ENCODE measurements at regions not wholly inside any gene's neighbourhood (a gene's known extent, or its start where the extent isn't known, plus 50 kb on each side); places are given as distances from the start of the nearest gene placed in this dataset.
A peak's percentile ranks its signal among the peaks of the same experiment; 100 is the strongest.

DNA sequence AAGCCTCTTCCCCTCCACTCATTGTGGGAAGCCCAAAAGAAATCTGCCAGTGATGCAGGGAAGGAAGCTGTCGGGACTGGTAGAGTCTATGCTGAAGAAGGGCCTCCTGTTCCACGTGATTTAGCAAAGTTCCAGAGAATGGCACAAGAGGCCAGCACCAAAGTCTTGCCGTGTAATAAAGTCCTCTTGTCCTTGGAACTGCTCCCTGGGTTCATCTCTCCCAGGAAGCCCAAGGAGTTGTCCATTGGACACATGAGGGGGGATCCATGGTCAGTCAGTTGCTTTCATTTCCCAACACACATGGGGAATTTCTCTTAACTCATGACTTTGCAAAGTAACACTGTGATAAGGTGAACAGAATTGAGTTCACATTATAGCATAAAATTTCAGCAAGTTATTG, 116.1 kb upstream of the RAB4A start:
- TF ChIP-seq, protein P1, sequence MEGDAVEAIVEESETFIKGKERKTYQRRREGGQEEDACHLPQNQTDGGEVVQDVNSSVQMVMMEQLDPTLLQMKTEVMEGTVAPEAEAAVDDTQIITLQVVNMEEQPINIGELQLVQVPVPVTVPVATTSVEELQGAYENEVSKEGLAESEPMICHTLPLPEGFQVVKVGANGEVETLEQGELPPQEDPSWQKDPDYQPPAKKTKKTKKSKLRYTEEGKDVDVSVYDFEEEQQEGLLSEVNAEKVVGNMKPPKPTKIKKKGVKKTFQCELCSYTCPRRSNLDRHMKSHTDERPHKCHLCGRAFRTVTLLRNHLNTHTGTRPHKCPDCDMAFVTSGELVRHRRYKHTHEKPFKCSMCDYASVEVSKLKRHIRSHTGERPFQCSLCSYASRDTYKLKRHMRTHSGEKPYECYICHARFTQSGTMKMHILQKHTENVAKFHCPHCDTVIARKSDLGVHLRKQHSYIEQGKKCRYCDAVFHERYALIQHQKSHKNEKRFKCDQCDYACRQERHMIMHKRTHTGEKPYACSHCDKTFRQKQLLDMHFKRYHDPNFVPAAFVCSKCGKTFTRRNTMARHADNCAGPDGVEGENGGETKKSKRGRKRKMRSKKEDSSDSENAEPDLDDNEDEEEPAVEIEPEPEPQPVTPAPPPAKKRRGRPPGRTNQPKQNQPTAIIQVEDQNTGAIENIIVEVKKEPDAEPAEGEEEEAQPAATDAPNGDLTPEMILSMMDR (IDR thresholded peaks at IDR 0.05), result no peak
- Mint-ChIP-seq H3K9me3 (peaks cover 0 to 7% (median 0%) of the 10 kb centered on the region in 7 donors), H3K4me3 (no peak overlapping the region), H3K4me1 (peaks cover 65% of the 10 kb centered on the region), H3K36me3 (peaks cover 0 to 3% of the 10 kb centered on the region in 2 donors), H3K27ac (peak overlapping the region in 5 of 7 donors; percentile 24 to 88 (median 82)), H3K27me3 (ENCODE audit: low read depth in 3 of 3) (peaks cover 0 to 6% (median 2%) of the 10 kb centered on the region in 3 donors)
- intact Hi-C loops (cut with micrococcal nuclease), result loop anchor here in 1 of 2 donors (10.0 kb wide), 1 partner anchor 130 kb away; no protein-coding TSS in a partner anchor
- H3K79me2 ChIP-seq (ENCODE audit: insufficient read depth, low read length), result no peaks in the 10 kb centered on the region
- H3K9me3 ChIP-seq (replicated peaks in 1 of 2; ENCODE audit: control insufficient read depth in 1 of 2, insufficient read depth in 1 of 2, low read length in 2 of 2), result no peaks in the 10 kb centered on the region
- H3K27ac ChIP-seq (ENCODE audit: low read depth in 1 of 2, low read length in 2 of 2), result peak overlapping the region in 1 of 2 donors; percentile 79
- H3K27me3 ChIP-seq (ENCODE audit: control insufficient read depth in 2 of 2, insufficient read depth in 2 of 2, low read length in 2 of 2), result no peaks in the 10 kb centered on the region
- peak overlapping the region in 1 of 3 experiments; percentile 31 for H3K4me3 ChIP-seq (replicated peaks in 1 of 3; ENCODE audit: low read depth in 2 of 3, low read length in 3 of 3)
- WGBS (ENCODE audit: insufficient coverage), result 83% methylated on average over 2 of the region's 3 CpGs
- H3K9ac ChIP-seq (ENCODE audit: insufficient read depth, low read length, poor library complexity, severe bottlenecking), result no peak overlapping the region
- no peak for DNase-seq
- no peaks in the 10 kb centered on the region for H4K20me1 ChIP-seq (ENCODE audit: insufficient read depth, low read length)
- no peak overlapping the region for H3K4me2 ChIP-seq (replicated peaks; ENCODE audit: extremely low read depth, low read length, poor library complexity, severe bottlenecking)
- no peaks in the 10 kb centered on the region for H3K36me3 ChIP-seq (replicated peaks in 1 of 2; ENCODE audit: control insufficient read depth in 1 of 2, insufficient read depth in 2 of 2, low read length in 2 of 2)
- H3K4me1 ChIP-seq (ENCODE audit: control insufficient read depth in 1 of 2, insufficient read depth in 2 of 2, low read length in 2 of 2), result peaks cover 61 to 70% of the 10 kb centered on the region in 2 donors
- no peak overlapping the region for H2AFZ ChIP-seq (ENCODE audit: insufficient read depth, low read depth, low read length, poor library complexity, severe bottlenecking)

DNA sequence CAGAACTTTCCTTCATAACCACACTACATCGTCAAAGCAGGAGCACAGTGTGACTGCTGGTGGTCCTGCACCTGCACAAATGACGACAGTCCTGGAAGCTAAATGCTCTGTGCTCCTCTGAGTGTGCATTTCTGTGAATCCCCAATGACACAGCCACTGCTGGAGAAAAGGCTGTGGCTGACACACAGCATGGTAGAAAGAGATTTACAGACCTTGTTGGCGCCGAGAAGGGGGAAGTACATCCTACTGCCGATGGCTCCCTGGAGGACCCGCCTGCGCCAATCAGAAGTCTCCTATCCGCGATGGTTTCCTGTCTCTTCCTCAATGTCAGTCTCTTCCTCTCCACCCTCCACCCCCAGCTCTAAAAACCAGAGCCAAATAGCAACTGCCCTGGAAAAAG, 115.4 kb upstream of the RAB4A start:
- WGBS (ENCODE audit: insufficient coverage), result 0% methylated on average over 5 of the region's 9 CpGs
- Histone ChIP-seq H3K4me3 (replicated peaks in 1 of 3; ENCODE audit: low read depth in 2 of 3, low read length in 3 of 3) (peak overlapping the region in 1 of 3 experiments; percentile 31), H3K9me3 (replicated peaks in 1 of 2; ENCODE audit: control insufficient read depth in 1 of 2, insufficient read depth in 1 of 2, low read length in 2 of 2) (no peaks in the 10 kb centered on the region), H4K20me1 (ENCODE audit: insufficient read depth, low read length) (no peaks in the 10 kb centered on the region), H3K4me2 (replicated peaks; ENCODE audit: extremely low read depth, low read length, poor library complexity, severe bottlenecking) (peak overlapping the region; percentile 46), H3K36me3 (replicated peaks in 1 of 2; ENCODE audit: control insufficient read depth in 1 of 2, insufficient read depth in 2 of 2, low read length in 2 of 2) (no peaks in the 10 kb centered on the region), H2AFZ (ENCODE audit: insufficient read depth, low read depth, low read length, poor library complexity, severe bottlenecking) (peak overlapping the region; percentile 70), H3K4me1 (ENCODE audit: control insufficient read depth in 1 of 2, insufficient read depth in 2 of 2, low read length in 2 of 2) (peaks cover 67 to 76% of the 10 kb centered on the region in 2 donors), H3K9ac (ENCODE audit: insufficient read depth, low read length, poor library complexity, severe bottlenecking) (no peak overlapping the region), H3K27ac (ENCODE audit: low read depth in 1 of 2, low read length in 2 of 2) (peak overlapping the region; percentile 34 to 79), H3K79me2 (ENCODE audit: insufficient read depth, low read length) (no peaks in the 10 kb centered on the region), H3K27me3 (ENCODE audit: control insufficient read depth in 2 of 2, insufficient read depth in 2 of 2, low read length in 2 of 2) (no peaks in the 10 kb centered on the region)
- H3K9me3 Mint-ChIP-seq, result peaks cover 0 to 7% (median 0%) of the 10 kb centered on the region in 7 donors
- peak; percentile 72 to 94 (median 83) for DNase-seq
- H3K27me3 Mint-ChIP-seq (ENCODE audit: low read depth in 3 of 3), result peaks cover 0 to 5% (median 2%) of the 10 kb centered on the region in 3 donors
- H3K4me3 Mint-ChIP-seq, result peak overlapping the region; percentile 3 to 79
- TF ChIP-seq, protein P1 (IDR thresholded peaks at IDR 0.05), result no peak
- peaks cover 72% of the 10 kb centered on the region for H3K4me1 Mint-ChIP-seq
- intact Hi-C loops (cut with micrococcal nuclease), result loop anchor here in 1 of 2 donors (10.0 kb wide), 1 partner anchor 131 kb away; no protein-coding TSS in a partner anchor
- peak overlapping the region; percentile 71 to 87 (median 85) for H3K27ac Mint-ChIP-seq
- H3K36me3 Mint-ChIP-seq, result peaks cover 0 to 3% of the 10 kb centered on the region in 2 donors

Measured in CD14-positive monocyte (primary cell).